ENCODE measurements at regions not wholly inside any gene's neighbourhood (a gene's known extent, or its start where the extent isn't known, plus 50 kb on each side); places are given as distances from the start of the nearest gene placed in this dataset.
"Not testable (repeated sequence)": the region's sequence is repeated elsewhere in the genome, so short reads cannot be mapped to it uniquely, and the experiment has no call there.

DNA sequence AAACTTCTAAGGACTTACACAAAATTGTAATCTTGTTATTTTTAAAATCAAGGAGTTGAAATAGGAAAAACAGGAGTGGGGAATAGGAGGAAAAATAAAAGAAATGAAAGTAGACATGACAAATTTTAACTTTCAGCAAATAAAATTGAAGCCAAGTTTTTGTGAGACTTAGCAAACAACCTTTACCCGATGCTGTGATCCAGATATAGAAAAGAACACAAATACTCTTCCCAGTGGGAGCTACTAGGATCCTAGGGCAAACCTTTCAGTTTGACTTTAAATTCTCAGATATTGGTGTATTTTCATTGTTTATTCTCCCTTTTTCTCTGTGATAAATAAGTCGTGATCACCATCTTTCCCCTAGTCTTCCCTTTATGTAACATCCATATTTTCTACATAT is 968.7 kb upstream of the CITED2 start:
- no peak overlapping the region for H3K27ac ChIP-seq
- 78 to 91% (median 90%) methylated on average over 2 of the region's 2 CpGs for WGBS, 4 donors
- H3K9me3 ChIP-seq (replicated peaks in 1 of 3), result no peaks in the 10 kb centered on the region
- H3K4me3 ChIP-seq, result no peak overlapping the region
- H3K27me3 ChIP-seq, result no peaks in the 10 kb centered on the region
- H3K36me3 ChIP-seq (replicated peaks in 1 of 2), result no peaks in the 10 kb centered on the region
- intact Hi-C loops (cut with DNase I), result no loop called here
- no peak for TF ChIP-seq POLR2A (IDR thresholded peaks at IDR 0.05)
- TF ChIP-seq, protein P1, sequence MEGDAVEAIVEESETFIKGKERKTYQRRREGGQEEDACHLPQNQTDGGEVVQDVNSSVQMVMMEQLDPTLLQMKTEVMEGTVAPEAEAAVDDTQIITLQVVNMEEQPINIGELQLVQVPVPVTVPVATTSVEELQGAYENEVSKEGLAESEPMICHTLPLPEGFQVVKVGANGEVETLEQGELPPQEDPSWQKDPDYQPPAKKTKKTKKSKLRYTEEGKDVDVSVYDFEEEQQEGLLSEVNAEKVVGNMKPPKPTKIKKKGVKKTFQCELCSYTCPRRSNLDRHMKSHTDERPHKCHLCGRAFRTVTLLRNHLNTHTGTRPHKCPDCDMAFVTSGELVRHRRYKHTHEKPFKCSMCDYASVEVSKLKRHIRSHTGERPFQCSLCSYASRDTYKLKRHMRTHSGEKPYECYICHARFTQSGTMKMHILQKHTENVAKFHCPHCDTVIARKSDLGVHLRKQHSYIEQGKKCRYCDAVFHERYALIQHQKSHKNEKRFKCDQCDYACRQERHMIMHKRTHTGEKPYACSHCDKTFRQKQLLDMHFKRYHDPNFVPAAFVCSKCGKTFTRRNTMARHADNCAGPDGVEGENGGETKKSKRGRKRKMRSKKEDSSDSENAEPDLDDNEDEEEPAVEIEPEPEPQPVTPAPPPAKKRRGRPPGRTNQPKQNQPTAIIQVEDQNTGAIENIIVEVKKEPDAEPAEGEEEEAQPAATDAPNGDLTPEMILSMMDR (IDR thresholded peaks at IDR 0.05), result no peak
- H3K4me1 ChIP-seq (replicated peaks in 1 of 2), result peaks cover 0 to 8% of the 10 kb centered on the region in 2 donors
- DNase-seq, result no peak

DNA sequence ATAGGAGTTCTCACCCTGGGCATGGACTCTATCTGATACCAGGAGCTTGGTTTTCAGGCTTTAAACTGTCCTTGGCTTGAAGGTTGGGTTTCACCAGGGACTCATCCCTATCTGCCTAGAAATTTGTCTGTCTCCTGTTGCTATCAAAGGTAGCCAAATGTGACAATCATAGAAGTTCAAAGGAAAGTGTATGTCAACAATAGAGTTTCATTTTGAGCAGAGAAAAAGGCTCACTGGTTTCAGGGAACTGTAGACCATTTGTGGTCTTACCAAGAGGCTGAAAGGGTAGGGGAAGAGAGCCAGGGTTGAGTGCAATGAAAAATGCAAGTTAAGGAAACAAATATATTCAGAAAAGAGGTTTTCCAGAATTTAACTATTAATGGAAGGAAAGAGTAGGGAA is 966.8 kb upstream of the CITED2 start:
- no peaks in the 10 kb centered on the region for H3K27me3 ChIP-seq
- no peaks in the 10 kb centered on the region for H3K9me3 ChIP-seq (replicated peaks in 1 of 3)
- DNase-seq, result no peak
- H3K4me3 ChIP-seq, result no peak overlapping the region
- intact Hi-C loops (cut with DNase I), result no loop called here
- no peak overlapping the region for H3K27ac ChIP-seq
- no peaks in the 10 kb centered on the region for H3K36me3 ChIP-seq (replicated peaks in 1 of 2)
- H3K4me1 ChIP-seq (replicated peaks in 1 of 2), result peaks cover 0 to 4% of the 10 kb centered on the region in 2 donors
- TF ChIP-seq POLR2A (IDR thresholded peaks at IDR 0.05), result no peak
- TF ChIP-seq, protein P1 (IDR thresholded peaks at IDR 0.05), result no peak

DNA sequence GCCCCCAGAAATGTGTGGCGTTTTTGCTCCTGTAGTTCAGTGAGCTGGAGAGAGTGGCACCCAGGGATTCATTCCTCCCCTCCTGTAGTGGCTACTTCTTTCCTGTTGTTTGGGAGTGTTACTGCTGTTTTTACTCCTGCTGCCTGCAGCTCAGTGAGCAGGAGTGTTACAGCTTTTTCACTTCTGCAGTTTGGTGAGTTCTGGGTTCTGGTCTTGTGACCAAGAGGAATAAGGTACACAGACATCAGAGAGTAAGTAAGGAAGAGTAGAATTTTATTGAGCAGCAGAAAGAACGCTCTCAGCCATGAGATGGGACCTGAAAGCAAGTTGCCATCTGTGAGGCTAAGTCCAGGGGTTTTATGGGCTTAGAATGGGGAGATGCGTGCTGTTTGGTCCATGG is 966.3 kb upstream of the CITED2 start:
- Histone ChIP-seq H3K36me3 (replicated peaks in 1 of 2) (no peaks in the 10 kb centered on the region), H3K4me3 (no peak overlapping the region), H3K9me3 (replicated peaks in 1 of 3) (no peaks in the 10 kb centered on the region), H3K4me1 (replicated peaks in 1 of 2) (no peaks in the 10 kb centered on the region), H3K27ac (no peak overlapping the region), H3K27me3 (no peaks in the 10 kb centered on the region)
- no peak for TF ChIP-seq POLR2A (IDR thresholded peaks at IDR 0.05)
- TF ChIP-seq, protein P1 (IDR thresholded peaks at IDR 0.05), result no peak
- intact Hi-C loops (cut with DNase I), result no loop called here
- DNase-seq, result no peak
- WGBS, 4 donors, result 92 to 95% (median 93%) methylated on average over 3 of the region's 3 CpGs

DNA sequence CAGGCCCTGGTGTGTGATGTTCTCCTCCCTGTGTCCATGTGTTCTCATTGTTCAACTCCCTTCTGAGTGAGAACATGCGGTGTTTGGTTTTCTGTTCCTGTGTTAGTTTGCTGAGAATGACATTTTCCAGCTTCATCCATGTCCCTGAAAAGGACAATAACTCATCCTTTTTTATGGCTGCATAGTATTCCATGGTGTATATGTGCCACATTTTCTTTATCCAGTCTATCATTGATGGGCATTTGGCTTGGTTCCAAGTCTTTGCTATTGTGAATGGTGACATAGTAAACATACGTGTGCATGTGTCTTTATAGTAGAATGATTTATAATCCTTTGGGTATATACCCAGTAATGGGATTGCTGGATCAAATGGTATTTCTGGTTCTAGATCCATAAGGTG is 964.6 kb upstream of the CITED2 start:
- H3K4me1 ChIP-seq (replicated peaks in 1 of 2); DNase-seq; H3K27me3 ChIP-seq; intact Hi-C loops (cut with DNase I); H3K4me3 ChIP-seq; H3K9me3 ChIP-seq (replicated peaks in 1 of 3); H3K27ac ChIP-seq; H3K36me3 ChIP-seq (replicated peaks in 1 of 2): not testable (repeated sequence)
- 87 to 95% (median 91%) methylated on average over 2 of the region's 2 CpGs for WGBS, 4 donors

DNA sequence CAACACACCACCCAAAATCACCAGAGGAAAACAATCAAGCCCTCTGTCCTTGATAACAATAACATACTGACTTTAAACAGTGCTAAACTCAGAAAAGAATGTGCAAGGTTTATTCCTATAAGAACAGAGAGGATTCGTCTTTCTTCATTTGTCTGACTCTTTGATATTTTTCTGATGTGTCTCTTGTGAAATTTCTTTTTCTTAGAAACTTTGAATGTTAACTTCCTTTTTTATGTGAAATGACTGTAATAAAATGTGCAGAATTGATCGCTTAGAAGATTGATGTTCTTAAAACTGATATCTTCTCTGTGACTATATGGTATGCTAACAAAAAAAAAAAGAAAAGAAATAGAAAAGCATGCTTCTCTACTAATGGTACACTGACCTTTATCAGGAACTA is 947.4 kb upstream of the CITED2 start:
- Histone ChIP-seq H3K4me3 (no peak overlapping the region), H3K9me3 (replicated peaks in 1 of 3) (no peaks in the 10 kb centered on the region), H3K27me3 (no peaks in the 10 kb centered on the region), H3K27ac (no peak overlapping the region), H3K36me3 (replicated peaks in 1 of 2) (no peaks in the 10 kb centered on the region), H3K4me1 (replicated peaks in 1 of 2) (peaks cover 7 to 29% of the 10 kb centered on the region in 2 donors)
- 40 to 50% (median 44%) methylated on average over 2 of the region's 2 CpGs for WGBS, 4 donors
- intact Hi-C loops (cut with DNase I), result no loop called here
- no peak for TF ChIP-seq POLR2A (IDR thresholded peaks at IDR 0.05)
- TF ChIP-seq, protein P1 (IDR thresholded peaks at IDR 0.05), result no peak
- DNase-seq, result no peak
